HCT116 (cell line): ENCODE measurements at regions not wholly inside any gene's neighbourhood (a gene's known extent, or its start where the extent isn't known, plus 50 kb on each side); places are given as distances from the start of the nearest gene placed in this dataset.

Source experiments
- ATAC-seq: fragments of 200-7000 bp; cut with Tn5 transposase; 2 replicates; pipeline ENCODE4 v1.9.1; 2020; ENCODE audit warnings: mild to moderate bottlenecking, moderate library complexity
- BruUV-seq: library from RNA; stranded (reverse); fragments of 400-500 nt; replicated peaks from 2 replicates; lab custom pipeline; 2021; lab: Mats Ljungman, UMichigan
- CTCF ChIA-PET: fragments of 300-600 bp; sonication (Branson Sonifier 250); formaldehyde crosslinking; loops from one replicate; lab custom pipeline; 2021; ENCODE audit warnings: antibody characterized with exemption; lab: Charles Lee
- POLR2A ChIA-PET: fragments of 300-600, 350-600 bp; sonication (Branson Sonifier 250); formaldehyde crosslinking; loops from one replicate; lab custom pipeline; 2021; ENCODE audit warnings: antibody characterized with exemption; lab: Charles Lee
- RAD21 ChIA-PET, 2 experiments: fragments of 300-600 bp; sonication (Branson Sonifier 250); formaldehyde crosslinking; loops; one replicate each; lab custom pipeline; 2023; ENCODE audit warnings: low total read pairs in 2 of 2; ENCODE audit not compliant: uncharacterized antibody in 2 of 2, unreplicated experiment in 2 of 2, low non-redundant PET in 1 of 2; lab: Charles Lee
- DNase-seq: peaks from one replicate; pipeline ENCODE4 v3.0.0-alpha.2; 2010; ENCODE audit warnings: low read depth, low spot score
- H2AFZ ChIP-seq: fragments of 200-600 bp; shearing (Covaris generic), sonication (generic); 2 replicates; pipeline ENCODE4 v1.6.1; 2017; ENCODE audit warnings: low read depth, mixed run types, mixed read lengths, antibody characterized with exemption, low read length; ENCODE audit not compliant: poor library complexity, severe bottlenecking
- H3K27ac ChIP-seq: 2 replicates; pipeline ENCODE4 v1.5.1; 2012; ENCODE audit warnings: low read depth, low read length
- H3K27me3 ChIP-seq: fragments of 200-600 bp; sonication (generic); 2 replicates; pipeline ENCODE4 v1.6.1; 2016; ENCODE audit warnings: mixed run types, low read length, mixed read lengths; ENCODE audit not compliant: insufficient read depth
- H3K36me3 ChIP-seq, 2 experiments: fragments of 200-500 bp in 1 of 2; fragments of 200-600 bp in 1 of 2; sonication (Bioruptor generic) in 1 of 2; sonication (generic) in 1 of 2; 2 replicates each; pipeline versions ENCODE4 v1.5.1 to v1.6.1; 2014 to 2016; ENCODE audit warnings: low read length in 2 of 2, inconsistent platforms in 1 of 2, mixed read lengths in 1 of 2, mixed run types in 1 of 2; ENCODE audit not compliant: insufficient read depth in 2 of 2, control insufficient read depth in 1 of 2
- H3K4me1 ChIP-seq, 2 experiments: fragments of 200-600 bp in 1 of 2; sonication (generic) in 1 of 2; 2 replicates each; pipeline versions ENCODE4 v1.5.1 to v1.6.1; 2012 to 2017; ENCODE audit warnings: low read length in 2 of 2, inconsistent platforms in 1 of 2, mild to moderate bottlenecking in 1 of 2, mixed read lengths in 1 of 2, mixed run types in 1 of 2, moderate library complexity in 1 of 2; ENCODE audit not compliant: insufficient read depth in 2 of 2, control insufficient read depth in 1 of 2
- H3K4me2 ChIP-seq: fragments of 200-600 bp; sonication (generic); 2 replicates; pipeline ENCODE4 v1.6.1; 2017; ENCODE audit warnings: mixed run types, low read length, mixed read lengths
- H3K4me3 ChIP-seq, 2 experiments: fragments of 200-600 bp in 1 of 2; sonication (generic) in 1 of 2; replicated peaks in 1 of 2; 2 replicates each; pipeline ENCODE4 v1.5.1; 2011 to 2016; ENCODE audit warnings: low read length in 2 of 2, control low read depth in 1 of 2, low read depth in 1 of 2, mild to moderate bottlenecking in 1 of 2, mixed read lengths in 1 of 2, mixed run types in 1 of 2
- H3K79me2 ChIP-seq: fragments of 200-600 bp; sonication (generic); 2 replicates; pipeline ENCODE4 v1.6.1; 2017; ENCODE audit warnings: mild to moderate bottlenecking, mixed run types, low read length, moderate library complexity, mixed read lengths; ENCODE audit not compliant: insufficient read depth
- H3K9ac ChIP-seq: fragments of 200-600 bp; sonication (generic); 2 replicates; pipeline ENCODE4 v1.6.1; 2016; ENCODE audit warnings: low read length, mixed read lengths
- H3K9me2 ChIP-seq: fragments of 200-600 bp; sonication (generic), shearing (Covaris generic); 2 replicates; pipeline ENCODE4 v1.6.1; 2017; ENCODE audit warnings: mixed run types, mild to moderate bottlenecking, moderate library complexity; ENCODE audit not compliant: insufficient read depth
- H3K9me3 ChIP-seq, 2 experiments: fragments of 200-500 bp in 1 of 2; fragments of 200-600 bp in 1 of 2; sonication (Bioruptor generic) in 1 of 2; sonication (generic) in 1 of 2; 2 replicates each; pipeline ENCODE4 v1.6.1; 2014 to 2017; ENCODE audit warnings: low read length in 2 of 2, mixed read lengths in 2 of 2, inconsistent platforms in 1 of 2, low read depth in 1 of 2, mild to moderate bottlenecking in 1 of 2, mixed run types in 1 of 2, moderate library complexity in 1 of 2; ENCODE audit not compliant: control insufficient read depth in 1 of 2, insufficient read depth in 1 of 2
- H4K20me1 ChIP-seq: fragments of 200-600 bp; sonication (generic), shearing (Covaris generic); 2 replicates; pipeline ENCODE4 v1.6.1; 2017; ENCODE audit warnings: mixed run types, mild to moderate bottlenecking, moderate library complexity; ENCODE audit not compliant: insufficient read depth
- EGR1 ChIP-seq: IDR thresholded peaks from 2 replicates; pipeline ENCODE4 v1.6.1; 2012; ENCODE audit warnings: low read depth
- ELF1 ChIP-seq: IDR thresholded peaks from 2 replicates; pipeline ENCODE4 v1.6.1; 2012; ENCODE audit warnings: low read depth, borderline replicate concordance
- EZH2 ChIP-seq: fragments of 200-600 bp; sonication (generic); IDR thresholded peaks from 2 replicates; pipeline ENCODE4 v1.6.1; 2017; ENCODE audit warnings: antibody characterized with exemption, mixed run types
- EZH2phosphoT487 ChIP-seq: fragments of 200-600 bp; IDR thresholded peaks from 2 replicates; pipeline ENCODE4 v1.6.1; 2018; ENCODE audit warnings: antibody characterized with exemption, borderline replicate concordance
- FOSL1 ChIP-seq: IDR thresholded peaks from 2 replicates; pipeline ENCODE4 v1.6.1; 2012; ENCODE audit warnings: low read depth
- RAD21 ChIP-seq: IDR thresholded peaks from 2 replicates; pipeline ENCODE4 v1.6.1; 2012; ENCODE audit warnings: low read depth, mild to moderate bottlenecking
- SIN3A ChIP-seq: IDR thresholded peaks from 2 replicates; pipeline ENCODE4 v1.6.1; 2012; ENCODE audit warnings: low read depth
- SP1 ChIP-seq: IDR thresholded peaks from 2 replicates; pipeline ENCODE4 v1.6.1; 2012; ENCODE audit warnings: low read depth
- YY1 ChIP-seq: IDR thresholded peaks from 2 replicates; pipeline ENCODE4 v1.6.1; 2011; ENCODE audit warnings: low read length, low read depth, moderate library complexity, mild to moderate bottlenecking; ENCODE audit not compliant: insufficient replicate concordance; ENCODE audit errors: extremely low read depth
- ZNF274 ChIP-seq: fragments of 200-500 bp; sonication (Bioruptor generic); IDR thresholded peaks from 2 replicates; pipeline ENCODE4 v1.6.1; 2014; ENCODE audit warnings: mild to moderate bottlenecking, low read depth, low read length, inconsistent platforms
- intact Hi-C: fragments of 100-400 bp; cut with micrococcal nuclease; formaldehyde crosslinking; loops from 2 replicates; pipeline ENCODE4 v1.10.0; 2022
- TF ChIP-seq, protein P1 (sequence below): IDR thresholded peaks from 2 replicates; pipeline ENCODE4 v1.6.1; 2012
- TF ChIP-seq, protein P2 (sequence below): IDR thresholded peaks from 2 replicates; pipeline ENCODE4 v1.6.1; 2011; ENCODE audit warnings: mild to moderate bottlenecking, low read length, moderate library complexity; ENCODE audit not compliant: insufficient replicate concordance; ENCODE audit errors: extremely low read depth
- TF ChIP-seq, protein P3 (sequence below): IDR thresholded peaks from 2 replicates; pipeline ENCODE4 v1.6.1; 2012; ENCODE audit warnings: low read depth
- TF ChIP-seq, protein P4 (sequence below), 3 experiments: fragments of 200-600 bp in 1 of 3; sonication (generic) in 1 of 3; IDR thresholded peaks in 2 of 3; conservative IDR thresholded peaks in 1 of 3; 2 replicates each; pipeline ENCODE4 v1.5.1; 2012 to 2017; ENCODE audit warnings: low read depth in 2 of 3, low read length in 2 of 3, antibody characterized with exemption in 1 of 3, borderline replicate concordance in 1 of 3, control low read depth in 1 of 3, mild to moderate bottlenecking in 1 of 3, mixed read lengths in 1 of 3, mixed run types in 1 of 3, moderate library complexity in 1 of 3; ENCODE audit not compliant: insufficient read depth in 1 of 3

DNA sequence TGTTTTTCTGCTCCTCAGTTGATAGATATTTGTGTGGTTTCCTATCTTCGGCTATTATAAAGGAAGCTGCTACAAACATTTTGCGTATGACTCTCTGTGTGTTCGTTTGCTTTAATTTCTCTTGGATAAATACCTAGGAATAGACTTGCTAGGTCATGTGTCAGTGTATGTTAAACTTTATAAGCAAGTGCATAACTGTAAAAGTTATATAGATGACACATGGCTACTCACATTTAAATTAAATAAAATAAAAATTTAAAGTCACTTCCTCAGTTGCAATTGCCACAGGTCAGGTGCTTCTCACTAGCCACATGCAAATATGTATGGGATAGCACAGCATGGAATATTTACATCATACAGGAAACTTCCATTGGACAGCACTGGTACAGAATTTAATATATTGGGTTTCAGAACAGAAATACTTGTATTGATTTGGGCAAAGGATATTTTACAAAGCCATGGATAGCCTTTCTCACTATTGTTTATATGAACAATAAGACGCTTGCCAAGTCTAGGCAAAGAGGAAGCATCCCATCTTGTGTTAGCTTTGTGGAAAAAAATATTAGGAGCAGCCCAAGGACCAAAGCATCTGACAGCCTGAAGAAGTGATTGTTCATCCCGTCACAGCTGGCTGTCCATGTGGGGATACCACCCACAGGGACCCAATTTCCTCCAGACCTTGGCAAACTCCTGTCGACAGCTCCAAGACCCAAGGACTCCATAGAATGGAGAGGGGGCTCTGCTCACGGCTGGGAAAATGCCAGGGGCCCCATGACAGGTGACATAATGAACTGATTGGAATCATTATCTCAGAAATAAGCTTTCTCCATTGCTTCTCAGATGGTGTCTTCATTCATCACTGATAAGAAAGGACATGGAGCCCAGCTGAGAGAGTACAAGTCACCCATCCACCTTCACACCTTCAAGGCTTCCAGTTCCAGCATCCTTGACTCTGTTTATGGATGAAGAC, 196.7 kb downstream of the SH3BP4 start:
- H3K9ac ChIP-seq = no peak overlapping the region
- ATAC-seq = no peak
- no peaks in the 10 kb centered on the region for H3K79me2 ChIP-seq
- no peak overlapping the region for H3K27ac ChIP-seq
- DNase-seq = no peak
- no peaks in the 10 kb centered on the region for H3K4me1 ChIP-seq
- no peak overlapping the region for H3K4me3 ChIP-seq
- ChIA-PET POLR2A (no interaction called here), RAD21 (no interaction called here), CTCF (interaction anchor here (2.4 kb wide), 1 partner anchor 31 kb away, joined by 6 read pairs; no protein-coding TSS in a partner anchor)
- no peaks in the 10 kb centered on the region for H4K20me1 ChIP-seq
- H3K36me3 ChIP-seq = no peaks in the 10 kb centered on the region
- peaks cover 11% of the 10 kb centered on the region; the same call in 1 of the 2 replicates for H3K27me3 ChIP-seq
- H2AFZ ChIP-seq = no peak overlapping the region
- intact Hi-C loops = no loop called here
- BruUV-seq = no TSS peak
- no peak for TF ChIP-seq SIN3A
- TF ChIP-seq EGR1 = no peak
- TF ChIP-seq EZH2phosphoT487 = no peak
- TF ChIP-seq, protein P1, sequence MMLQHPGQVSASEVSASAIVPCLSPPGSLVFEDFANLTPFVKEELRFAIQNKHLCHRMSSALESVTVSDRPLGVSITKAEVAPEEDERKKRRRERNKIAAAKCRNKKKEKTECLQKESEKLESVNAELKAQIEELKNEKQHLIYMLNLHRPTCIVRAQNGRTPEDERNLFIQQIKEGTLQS = no peak
- no peak for TF ChIP-seq EZH2
- TF ChIP-seq RAD21 = no peak
- no peak for TF ChIP-seq ZNF274
- TF ChIP-seq SP1 = no peak
- no peak for TF ChIP-seq FOSL1
- TF ChIP-seq, protein P2, sequence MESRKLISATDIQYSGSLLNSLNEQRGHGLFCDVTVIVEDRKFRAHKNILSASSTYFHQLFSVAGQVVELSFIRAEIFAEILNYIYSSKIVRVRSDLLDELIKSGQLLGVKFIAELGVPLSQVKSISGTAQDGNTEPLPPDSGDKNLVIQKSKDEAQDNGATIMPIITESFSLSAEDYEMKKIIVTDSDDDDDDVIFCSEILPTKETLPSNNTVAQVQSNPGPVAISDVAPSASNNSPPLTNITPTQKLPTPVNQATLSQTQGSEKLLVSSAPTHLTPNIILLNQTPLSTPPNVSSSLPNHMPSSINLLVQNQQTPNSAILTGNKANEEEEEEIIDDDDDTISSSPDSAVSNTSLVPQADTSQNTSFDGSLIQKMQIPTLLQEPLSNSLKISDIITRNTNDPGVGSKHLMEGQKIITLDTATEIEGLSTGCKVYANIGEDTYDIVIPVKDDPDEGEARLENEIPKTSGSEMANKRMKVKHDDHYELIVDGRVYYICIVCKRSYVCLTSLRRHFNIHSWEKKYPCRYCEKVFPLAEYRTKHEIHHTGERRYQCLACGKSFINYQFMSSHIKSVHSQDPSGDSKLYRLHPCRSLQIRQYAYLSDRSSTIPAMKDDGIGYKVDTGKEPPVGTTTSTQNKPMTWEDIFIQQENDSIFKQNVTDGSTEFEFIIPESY = no peak
- TF ChIP-seq, protein P3, sequence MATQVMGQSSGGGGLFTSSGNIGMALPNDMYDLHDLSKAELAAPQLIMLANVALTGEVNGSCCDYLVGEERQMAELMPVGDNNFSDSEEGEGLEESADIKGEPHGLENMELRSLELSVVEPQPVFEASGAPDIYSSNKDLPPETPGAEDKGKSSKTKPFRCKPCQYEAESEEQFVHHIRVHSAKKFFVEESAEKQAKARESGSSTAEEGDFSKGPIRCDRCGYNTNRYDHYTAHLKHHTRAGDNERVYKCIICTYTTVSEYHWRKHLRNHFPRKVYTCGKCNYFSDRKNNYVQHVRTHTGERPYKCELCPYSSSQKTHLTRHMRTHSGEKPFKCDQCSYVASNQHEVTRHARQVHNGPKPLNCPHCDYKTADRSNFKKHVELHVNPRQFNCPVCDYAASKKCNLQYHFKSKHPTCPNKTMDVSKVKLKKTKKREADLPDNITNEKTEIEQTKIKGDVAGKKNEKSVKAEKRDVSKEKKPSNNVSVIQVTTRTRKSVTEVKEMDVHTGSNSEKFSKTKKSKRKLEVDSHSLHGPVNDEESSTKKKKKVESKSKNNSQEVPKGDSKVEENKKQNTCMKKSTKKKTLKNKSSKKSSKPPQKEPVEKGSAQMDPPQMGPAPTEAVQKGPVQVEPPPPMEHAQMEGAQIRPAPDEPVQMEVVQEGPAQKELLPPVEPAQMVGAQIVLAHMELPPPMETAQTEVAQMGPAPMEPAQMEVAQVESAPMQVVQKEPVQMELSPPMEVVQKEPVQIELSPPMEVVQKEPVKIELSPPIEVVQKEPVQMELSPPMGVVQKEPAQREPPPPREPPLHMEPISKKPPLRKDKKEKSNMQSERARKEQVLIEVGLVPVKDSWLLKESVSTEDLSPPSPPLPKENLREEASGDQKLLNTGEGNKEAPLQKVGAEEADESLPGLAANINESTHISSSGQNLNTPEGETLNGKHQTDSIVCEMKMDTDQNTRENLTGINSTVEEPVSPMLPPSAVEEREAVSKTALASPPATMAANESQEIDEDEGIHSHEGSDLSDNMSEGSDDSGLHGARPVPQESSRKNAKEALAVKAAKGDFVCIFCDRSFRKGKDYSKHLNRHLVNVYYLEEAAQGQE = no peak
- TF ChIP-seq, protein P4, sequence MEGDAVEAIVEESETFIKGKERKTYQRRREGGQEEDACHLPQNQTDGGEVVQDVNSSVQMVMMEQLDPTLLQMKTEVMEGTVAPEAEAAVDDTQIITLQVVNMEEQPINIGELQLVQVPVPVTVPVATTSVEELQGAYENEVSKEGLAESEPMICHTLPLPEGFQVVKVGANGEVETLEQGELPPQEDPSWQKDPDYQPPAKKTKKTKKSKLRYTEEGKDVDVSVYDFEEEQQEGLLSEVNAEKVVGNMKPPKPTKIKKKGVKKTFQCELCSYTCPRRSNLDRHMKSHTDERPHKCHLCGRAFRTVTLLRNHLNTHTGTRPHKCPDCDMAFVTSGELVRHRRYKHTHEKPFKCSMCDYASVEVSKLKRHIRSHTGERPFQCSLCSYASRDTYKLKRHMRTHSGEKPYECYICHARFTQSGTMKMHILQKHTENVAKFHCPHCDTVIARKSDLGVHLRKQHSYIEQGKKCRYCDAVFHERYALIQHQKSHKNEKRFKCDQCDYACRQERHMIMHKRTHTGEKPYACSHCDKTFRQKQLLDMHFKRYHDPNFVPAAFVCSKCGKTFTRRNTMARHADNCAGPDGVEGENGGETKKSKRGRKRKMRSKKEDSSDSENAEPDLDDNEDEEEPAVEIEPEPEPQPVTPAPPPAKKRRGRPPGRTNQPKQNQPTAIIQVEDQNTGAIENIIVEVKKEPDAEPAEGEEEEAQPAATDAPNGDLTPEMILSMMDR (IDR thresholded peaks at IDR 0.05 in 2 of 3, conservative IDR thresholded peaks at IDR 0.05 in 1 of 3; ENCODE audit: borderline replicate concordance in 1 of 3, insufficient read depth in 1 of 3, low read depth in 2 of 3, low read length in 2 of 3) = no peak
- TF ChIP-seq ELF1 = no peak
- no peak for TF ChIP-seq YY1
- H3K9me3 ChIP-seq = no peaks in the 10 kb centered on the region
- no peak overlapping the region for H3K4me2 ChIP-seq
- H3K9me2 ChIP-seq = no peaks in the 10 kb centered on the region
